NB4 (cell line): ENCODE measurements at regions not wholly inside any gene's neighbourhood (a gene's known extent, or its start where the extent isn't known, plus 50 kb on each side); places are given as distances from the start of the nearest gene placed in this dataset.

Experiments
- MYC ChIP-seq: IDR thresholded peaks from 2 replicates; pipeline ENCODE4 v1.6.1; 2011; ENCODE audit warnings: low read depth, low read length
- POLR2A ChIP-seq: IDR thresholded peaks from 2 replicates; pipeline ENCODE4 v1.6.1; 2011; ENCODE audit warnings: mild to moderate bottlenecking; ENCODE audit not compliant: insufficient read length; ENCODE audit errors: extremely low read depth
- TF ChIP-seq, protein P1 (sequence below): IDR thresholded peaks from one replicate; pipeline ENCODE4 v1.5.1; 2012; ENCODE audit warnings: low read depth, low read length

DNA sequence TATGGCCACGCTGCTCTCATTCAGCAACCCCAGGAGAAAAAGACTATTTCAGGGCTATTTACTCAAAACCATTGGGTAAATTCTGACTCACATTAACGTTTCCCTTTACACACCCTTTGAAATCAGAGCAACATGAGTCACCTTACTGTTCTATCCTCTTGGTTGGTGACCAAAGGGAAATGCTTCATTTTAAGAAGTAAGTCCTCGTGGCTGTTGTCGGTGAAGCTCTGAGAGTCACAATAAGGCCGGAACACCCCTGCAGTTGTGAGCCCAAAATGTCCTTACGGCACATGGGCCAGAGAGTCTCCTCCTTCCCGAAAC lies 56.3 kb upstream of the SPRY1 start:
- TF ChIP-seq, protein P1, sequence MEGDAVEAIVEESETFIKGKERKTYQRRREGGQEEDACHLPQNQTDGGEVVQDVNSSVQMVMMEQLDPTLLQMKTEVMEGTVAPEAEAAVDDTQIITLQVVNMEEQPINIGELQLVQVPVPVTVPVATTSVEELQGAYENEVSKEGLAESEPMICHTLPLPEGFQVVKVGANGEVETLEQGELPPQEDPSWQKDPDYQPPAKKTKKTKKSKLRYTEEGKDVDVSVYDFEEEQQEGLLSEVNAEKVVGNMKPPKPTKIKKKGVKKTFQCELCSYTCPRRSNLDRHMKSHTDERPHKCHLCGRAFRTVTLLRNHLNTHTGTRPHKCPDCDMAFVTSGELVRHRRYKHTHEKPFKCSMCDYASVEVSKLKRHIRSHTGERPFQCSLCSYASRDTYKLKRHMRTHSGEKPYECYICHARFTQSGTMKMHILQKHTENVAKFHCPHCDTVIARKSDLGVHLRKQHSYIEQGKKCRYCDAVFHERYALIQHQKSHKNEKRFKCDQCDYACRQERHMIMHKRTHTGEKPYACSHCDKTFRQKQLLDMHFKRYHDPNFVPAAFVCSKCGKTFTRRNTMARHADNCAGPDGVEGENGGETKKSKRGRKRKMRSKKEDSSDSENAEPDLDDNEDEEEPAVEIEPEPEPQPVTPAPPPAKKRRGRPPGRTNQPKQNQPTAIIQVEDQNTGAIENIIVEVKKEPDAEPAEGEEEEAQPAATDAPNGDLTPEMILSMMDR = no peak
- TF ChIP-seq POLR2A (no peak), MYC (no peak)
